VCaP (cell line): ENCODE measurements at regions not wholly inside any gene's neighbourhood (a gene's known extent, or its start where the extent isn't known, plus 50 kb on each side); places are given as distances from the start of the nearest gene placed in this dataset.

Experiments used
- H3K27ac ChIP-seq: fragments of 450-650 bp; 2 replicates; pipeline ENCODE4 v1.5.1; 2017
- TF ChIP-seq, protein P1 (sequence below): fragments of 450-650 bp; conservative IDR thresholded peaks from 2 replicates; pipeline ENCODE4 v1.5.1; 2017; ENCODE audit warnings: mild to moderate bottlenecking, moderate library complexity

GRCh38 chr15:39040861-39041260, 476.2 kb upstream of the RASGRP1 start:
- TF ChIP-seq, protein P1, sequence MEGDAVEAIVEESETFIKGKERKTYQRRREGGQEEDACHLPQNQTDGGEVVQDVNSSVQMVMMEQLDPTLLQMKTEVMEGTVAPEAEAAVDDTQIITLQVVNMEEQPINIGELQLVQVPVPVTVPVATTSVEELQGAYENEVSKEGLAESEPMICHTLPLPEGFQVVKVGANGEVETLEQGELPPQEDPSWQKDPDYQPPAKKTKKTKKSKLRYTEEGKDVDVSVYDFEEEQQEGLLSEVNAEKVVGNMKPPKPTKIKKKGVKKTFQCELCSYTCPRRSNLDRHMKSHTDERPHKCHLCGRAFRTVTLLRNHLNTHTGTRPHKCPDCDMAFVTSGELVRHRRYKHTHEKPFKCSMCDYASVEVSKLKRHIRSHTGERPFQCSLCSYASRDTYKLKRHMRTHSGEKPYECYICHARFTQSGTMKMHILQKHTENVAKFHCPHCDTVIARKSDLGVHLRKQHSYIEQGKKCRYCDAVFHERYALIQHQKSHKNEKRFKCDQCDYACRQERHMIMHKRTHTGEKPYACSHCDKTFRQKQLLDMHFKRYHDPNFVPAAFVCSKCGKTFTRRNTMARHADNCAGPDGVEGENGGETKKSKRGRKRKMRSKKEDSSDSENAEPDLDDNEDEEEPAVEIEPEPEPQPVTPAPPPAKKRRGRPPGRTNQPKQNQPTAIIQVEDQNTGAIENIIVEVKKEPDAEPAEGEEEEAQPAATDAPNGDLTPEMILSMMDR: no peak
- H3K27ac ChIP-seq: no peak overlapping the region

GRCh38 chr15:39041979-39042495, 477.4 kb upstream of the RASGRP1 start:
- TF ChIP-seq, protein P1: no peak
- H3K27ac ChIP-seq: no peak overlapping the region

- H3K27ac ChIP-seq: no peak overlapping the region
- TF ChIP-seq, protein P1: no peak
These were observed 487.2 kb upstream of the RASGRP1 start for GRCh38 chr15:39051626-39052322.

GRCh38 chr15:39052323-39052705, 487.7 kb upstream of the RASGRP1 start:
- TF ChIP-seq, protein P1: no peak
- no peak overlapping the region for H3K27ac ChIP-seq

- no peak overlapping the region for H3K27ac ChIP-seq
- TF ChIP-seq, protein P1: no peak
These were observed 488.9 kb upstream of the RASGRP1 start for GRCh38 chr15:39053480-39053879.

DNA sequence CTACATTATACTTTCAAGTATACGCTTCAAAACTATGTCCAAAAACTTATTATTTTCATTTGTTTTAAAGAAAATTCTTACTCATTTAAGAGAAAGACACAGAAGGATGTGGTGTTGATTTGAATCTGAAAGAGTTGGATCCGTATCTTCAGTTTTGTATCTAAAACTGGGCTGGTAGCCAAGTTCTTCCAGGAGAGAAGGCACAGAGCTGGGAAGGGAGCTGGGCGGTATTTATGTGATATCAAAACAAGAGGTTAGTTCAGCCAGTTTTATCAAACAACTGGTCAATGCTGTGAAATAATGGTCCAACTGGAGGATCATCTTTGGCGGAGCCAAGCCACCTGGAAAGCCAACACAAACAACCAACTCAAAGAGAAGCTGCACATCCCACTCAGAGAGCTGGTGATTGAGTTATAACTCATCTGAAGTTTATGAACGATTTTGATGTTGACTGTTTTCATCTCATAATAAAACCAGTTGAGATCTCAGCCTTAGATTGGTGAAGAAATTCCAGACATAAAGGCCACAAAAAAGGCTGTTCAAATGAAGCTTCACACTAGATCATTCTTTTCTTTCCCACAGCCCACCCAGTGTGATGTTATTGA, 489.6 kb upstream of the RASGRP1 start:
- TF ChIP-seq, protein P1: no peak
- H3K27ac ChIP-seq: no peak overlapping the region

DNA sequence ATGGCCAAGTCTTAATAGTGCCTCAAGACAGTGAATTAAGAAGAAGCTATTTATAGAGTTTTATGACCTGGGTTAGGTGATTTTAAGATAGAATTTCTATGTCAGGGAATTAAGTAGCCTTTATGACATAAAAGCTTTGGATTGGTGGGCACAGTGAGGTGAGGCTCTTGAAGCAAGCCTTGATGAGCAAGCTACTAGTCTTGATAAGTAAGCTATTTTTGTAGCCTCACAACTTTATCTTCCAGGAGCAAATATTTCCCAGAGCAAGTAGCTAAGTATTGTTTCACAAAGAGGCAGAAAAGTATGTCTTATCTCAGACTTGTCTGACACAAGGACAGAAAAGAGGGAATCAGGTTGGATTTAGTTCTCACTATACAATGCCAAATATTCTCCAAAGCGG, 491.7 kb upstream of the RASGRP1 start:
- H3K27ac ChIP-seq: no peak overlapping the region
- TF ChIP-seq, protein P1: no peak
